Limb (tissue), 2 donors: ENCODE measurements at regions not wholly inside any gene's neighbourhood (a gene's known extent, or its start where the extent isn't known, plus 50 kb on each side); places are given as distances from the start of the nearest gene placed in this dataset.
"Not testable (repeated sequence)": the region's sequence is repeated elsewhere in the genome, so short reads cannot be mapped to it uniquely, and the experiment has no call there.

Experiments
- DNase-seq, 2 donors: peaks; one replicate each; pipeline ENCODE4 v3.0.0-alpha.2; 2016; ENCODE audit errors: extremely low spot score in 2 of 2

GRCh38 chr17:5898406-5898805 is 171.8 kb upstream of the WSCD1 start:
- no peak for DNase-seq

GRCh38 chr17:5899496-5900195 is 170.5 kb upstream of the WSCD1 start:
- no peak for DNase-seq

- DNase-seq, result peak in 1 of 2 donors; percentile 44
Observed at GRCh38 chr17:5901731-5902130, 168.4 kb upstream of the WSCD1 start.

- DNase-seq, result peak; percentile 53 to 75
Observed at GRCh38 chr17:5902181-5903140, 167.7 kb upstream of the WSCD1 start.

- DNase-seq, result no peak
Observed at GRCh38 chr17:5911919-5912318, 158.3 kb upstream of the WSCD1 start.

- no peak for DNase-seq
Observed at GRCh38 chr17:5913032-5913531, 157.1 kb upstream of the WSCD1 start.

GRCh38 chr17:5913641-5914040 is 156.5 kb upstream of the WSCD1 start:
- no peak for DNase-seq

GRCh38 chr17:5915337-5915736 is 154.8 kb upstream of the WSCD1 start:
- no peak for DNase-seq

- DNase-seq, result no peak
Observed at GRCh38 chr17:5919089-5919488, 151.1 kb upstream of the WSCD1 start.

GRCh38 chr17:5921512-5922282 is 148.5 kb upstream of the WSCD1 start:
- no peak for DNase-seq

GRCh38 chr17:5922476-5922875 is 147.7 kb upstream of the WSCD1 start:
- no peak for DNase-seq

GRCh38 chr17:5929721-5930120 is 140.5 kb upstream of the WSCD1 start:
- DNase-seq, result no peak

- DNase-seq, result not testable (repeated sequence)
Observed at GRCh38 chr17:5930555-5930954, 139.6 kb upstream of the WSCD1 start.

- DNase-seq, result no peak
Observed at GRCh38 chr17:5931616-5932015, 138.6 kb upstream of the WSCD1 start.

- DNase-seq, result no peak
Observed at GRCh38 chr17:5933430-5933829, 136.7 kb upstream of the WSCD1 start.

- DNase-seq, result no peak
Observed at GRCh38 chr17:5941258-5941657, 128.9 kb upstream of the WSCD1 start.

- no peak for DNase-seq
Observed at GRCh38 chr17:5942687-5943086, 127.5 kb upstream of the WSCD1 start.

- DNase-seq, result no peak
Observed at GRCh38 chr17:5943232-5943631, 126.9 kb upstream of the WSCD1 start.

- DNase-seq, result no peak
Observed at GRCh38 chr17:5943982-5944381, 126.2 kb upstream of the WSCD1 start.

- no peak for DNase-seq
Observed at GRCh38 chr17:5947701-5948180, 122.4 kb upstream of the WSCD1 start.

GRCh38 chr17:5948811-5949210 is 121.4 kb upstream of the WSCD1 start:
- DNase-seq, result no peak
